ENCODE measurements at regions not wholly inside any gene's neighbourhood (a gene's known extent, or its start where the extent isn't known, plus 50 kb on each side); places are given as distances from the start of the nearest gene placed in this dataset.

GRCh38 chr5:135216471-135217343 is 182.3 kb downstream of the MACROH2A1 start:
- no peak for DNase-seq

GRCh38 chr5:135215617-135216470 is 181.8 kb upstream of the PITX1 start:
- DNase-seq: no peak

GRCh38 chr5:135214897-135215616 is 181.0 kb upstream of the PITX1 start:
- no peak for DNase-seq

GRCh38 chr5:135213466-135214239 is 179.6 kb upstream of the PITX1 start:
- DNase-seq: no peak

- DNase-seq: no peak
Observed at GRCh38 chr5:135213027-135213386, 179.0 kb upstream of the PITX1 start.

- no peak for DNase-seq
Observed at GRCh38 chr5:135212361-135213026, 178.5 kb upstream of the PITX1 start.

- DNase-seq: no peak
Observed at GRCh38 chr5:135211791-135212190, 177.8 kb upstream of the PITX1 start.

GRCh38 chr5:135211083-135211790 is 177.2 kb upstream of the PITX1 start:
- no peak for DNase-seq

- DNase-seq: no peak
Observed at GRCh38 chr5:135210286-135211055, 176.4 kb upstream of the PITX1 start.

- no peak for DNase-seq
Observed at GRCh38 chr5:135208903-135209721, 175.1 kb upstream of the PITX1 start.

- no peak for DNase-seq
Observed at GRCh38 chr5:135208555-135208902, 174.5 kb upstream of the PITX1 start.

- DNase-seq: no peak
Observed at GRCh38 chr5:135207866-135208265, 173.8 kb upstream of the PITX1 start.

GRCh38 chr5:135206862-135207261 is 172.8 kb upstream of the PITX1 start:
- no peak for DNase-seq

GRCh38 chr5:135205632-135206349 is 171.8 kb upstream of the PITX1 start:
- DNase-seq: no peak

GRCh38 chr5:135204151-135204600 is 170.1 kb upstream of the PITX1 start:
- DNase-seq: no peak

GRCh38 chr5:135203593-135204036 is 169.6 kb upstream of the PITX1 start:
- DNase-seq: peak; percentile 12

- DNase-seq: no peak
Observed at GRCh38 chr5:135203019-135203418, 169.0 kb upstream of the PITX1 start.

- DNase-seq: no peak
Observed at GRCh38 chr5:135199919-135200318, 165.9 kb upstream of the PITX1 start.

GRCh38 chr5:135196483-135196882 is 162.5 kb upstream of the PITX1 start:
- no peak for DNase-seq

Measured in activated CD4-positive, alpha-beta T cell treated with anti-CD3 and anti-CD28 coated beads, Interleukin-2, amount 50 U/mL, for 16 hours (primary cell).